ENCODE measurements at regions not wholly inside any gene's neighbourhood (a gene's known extent, or its start where the extent isn't known, plus 50 kb on each side); places are given as distances from the start of the nearest gene placed in this dataset.

DNA sequence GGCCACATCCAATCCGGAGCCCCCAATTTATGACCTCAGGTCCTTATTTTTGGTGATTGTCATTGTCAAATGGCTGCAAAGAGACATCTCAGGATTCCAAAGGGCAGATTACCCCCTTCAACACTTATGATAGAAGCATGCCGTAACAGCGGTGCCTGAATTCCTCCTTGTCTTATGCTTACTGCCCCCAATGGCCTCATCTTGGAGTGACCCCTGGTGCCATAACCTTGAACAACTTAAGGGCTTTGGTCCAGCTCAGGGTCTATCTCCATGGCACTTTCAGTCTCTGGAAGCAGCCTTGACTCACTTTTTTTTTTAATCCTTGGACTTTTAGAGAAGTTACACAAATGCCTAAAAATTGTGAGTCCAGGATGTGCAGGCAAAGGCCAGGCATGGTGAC, 171.6 kb upstream of the ZNF507 start:
- Histone ChIP-seq H3K9me3 (ENCODE audit: control insufficient read depth, low read depth, low read length) (no peaks in the 10 kb centered on the region), H3K36me3 (ENCODE audit: control insufficient read depth, insufficient read depth, low read length) (no peaks in the 10 kb centered on the region), H3K27ac (ENCODE audit: low read length) (no peak overlapping the region), H3K4me1 (ENCODE audit: control insufficient read depth, insufficient read depth, low read length) (no peaks in the 10 kb centered on the region), H3K4me3 (ENCODE audit: low read length) (no peak overlapping the region), H3K27me3 (ENCODE audit: control insufficient read depth, insufficient read depth, low read length) (peaks cover 20% of the 10 kb centered on the region)
- no CpG with 5 or more reads among the region's 3 CpGs for WGBS (ENCODE audit: insufficient coverage, low lambda C conversion rate)
- DNase-seq: no peak

DNA sequence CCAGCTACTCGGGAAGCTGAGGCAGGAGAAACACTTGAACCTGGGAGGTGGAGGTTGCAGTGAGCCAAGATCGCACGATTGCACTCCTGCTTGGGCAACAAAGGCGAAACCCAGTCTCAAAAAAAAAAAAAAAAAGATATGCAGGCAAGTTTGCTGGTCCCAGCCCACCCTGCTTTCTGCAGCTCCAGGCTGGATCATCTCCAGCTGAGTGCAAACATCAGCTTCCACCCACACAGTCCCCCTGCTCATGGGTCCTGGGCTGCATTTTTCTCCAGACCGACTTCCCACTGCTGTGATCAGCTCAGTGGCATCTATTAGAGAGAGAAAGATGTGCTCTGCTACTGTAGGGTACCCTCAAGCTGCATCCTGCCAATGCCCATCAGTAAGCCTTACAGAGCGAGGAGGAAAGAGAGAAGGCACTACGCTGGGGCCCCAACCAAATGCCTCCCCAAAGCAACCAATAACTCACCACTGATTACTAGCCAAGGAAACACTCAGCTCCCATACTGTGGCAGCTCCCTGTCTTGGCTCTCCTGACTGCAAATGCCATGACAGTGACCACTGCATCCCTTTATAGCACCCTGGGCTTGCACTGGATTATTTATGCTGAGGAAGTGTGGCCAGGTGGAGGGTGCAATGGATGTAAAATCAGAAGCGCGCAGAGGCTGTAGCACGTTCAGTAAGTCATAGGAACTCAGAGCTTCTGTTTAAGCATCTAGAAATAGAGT, 170.9 kb upstream of the ZNF507 start:
- no peak overlapping the region for H3K4me3 ChIP-seq (ENCODE audit: low read length)
- H3K27me3 ChIP-seq (ENCODE audit: control insufficient read depth, insufficient read depth, low read length): peaks cover 20% of the 10 kb centered on the region
- no CpG with 5 or more reads among the region's 10 CpGs for WGBS (ENCODE audit: insufficient coverage, low lambda C conversion rate)
- H3K36me3 ChIP-seq (ENCODE audit: control insufficient read depth, insufficient read depth, low read length): no peaks in the 10 kb centered on the region
- H3K4me1 ChIP-seq (ENCODE audit: control insufficient read depth, insufficient read depth, low read length): no peaks in the 10 kb centered on the region
- no peak for DNase-seq
- H3K27ac ChIP-seq (ENCODE audit: low read length): no peak overlapping the region
- H3K9me3 ChIP-seq (ENCODE audit: control insufficient read depth, low read depth, low read length): no peaks in the 10 kb centered on the region

DNA sequence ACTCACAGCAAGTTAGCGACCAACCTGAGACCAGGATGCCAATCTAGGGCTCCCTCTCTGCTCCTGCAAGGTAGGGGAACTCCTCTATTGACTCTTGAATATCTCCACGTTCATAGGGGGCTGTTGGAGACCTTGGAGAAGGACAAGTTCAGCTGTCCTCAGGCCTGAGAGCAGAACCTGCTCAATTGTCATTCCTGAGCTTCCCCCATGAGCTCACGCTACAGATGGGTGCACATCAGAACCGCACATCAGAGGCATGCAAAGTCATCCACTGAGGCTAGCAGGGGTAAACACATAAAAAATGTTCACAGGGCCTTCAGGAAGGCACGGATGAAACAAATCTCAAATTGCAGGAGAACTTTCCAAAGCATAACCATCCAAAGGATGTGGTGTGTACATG, 168.8 kb upstream of the ZNF507 start:
- DNase-seq: no peak
- Histone ChIP-seq H3K27me3 (ENCODE audit: control insufficient read depth, insufficient read depth, low read length) (peaks cover 15% of the 10 kb centered on the region), H3K4me1 (ENCODE audit: control insufficient read depth, insufficient read depth, low read length) (no peaks in the 10 kb centered on the region), H3K27ac (ENCODE audit: low read length) (no peak overlapping the region), H3K36me3 (ENCODE audit: control insufficient read depth, insufficient read depth, low read length) (no peaks in the 10 kb centered on the region), H3K9me3 (ENCODE audit: control insufficient read depth, low read depth, low read length) (no peaks in the 10 kb centered on the region), H3K4me3 (ENCODE audit: low read length) (no peak overlapping the region)
- no CpG with 5 or more reads among the region's 5 CpGs for WGBS (ENCODE audit: insufficient coverage, low lambda C conversion rate)

DNA sequence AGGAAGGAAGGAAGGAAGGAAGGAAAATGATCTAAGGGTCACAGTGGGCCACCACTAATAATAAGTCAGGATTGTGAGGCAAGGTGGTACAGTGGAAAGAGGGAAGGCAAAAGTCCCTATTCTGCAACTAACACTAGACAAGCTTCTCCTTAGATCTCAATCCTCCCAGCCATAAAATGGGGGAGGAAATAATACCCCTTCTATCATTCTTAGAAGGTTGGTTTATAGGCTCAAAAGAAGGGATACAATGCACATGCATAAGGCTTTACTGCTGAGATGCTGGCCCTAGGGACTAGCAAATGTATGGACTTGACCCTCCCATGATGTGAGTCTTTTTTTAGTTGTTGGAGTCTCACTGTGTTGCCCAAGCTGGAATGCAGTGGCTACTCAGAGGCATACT, 167.7 kb upstream of the ZNF507 start:
- no peak for DNase-seq
- Histone ChIP-seq H3K9me3 (ENCODE audit: control insufficient read depth, low read depth, low read length) (no peaks in the 10 kb centered on the region), H3K36me3 (ENCODE audit: control insufficient read depth, insufficient read depth, low read length) (no peaks in the 10 kb centered on the region), H3K4me1 (ENCODE audit: control insufficient read depth, insufficient read depth, low read length) (no peaks in the 10 kb centered on the region), H3K27ac (ENCODE audit: low read length) (no peak overlapping the region), H3K4me3 (ENCODE audit: low read length) (no peak overlapping the region), H3K27me3 (ENCODE audit: control insufficient read depth, insufficient read depth, low read length) (peaks cover 4% of the 10 kb centered on the region)

DNA sequence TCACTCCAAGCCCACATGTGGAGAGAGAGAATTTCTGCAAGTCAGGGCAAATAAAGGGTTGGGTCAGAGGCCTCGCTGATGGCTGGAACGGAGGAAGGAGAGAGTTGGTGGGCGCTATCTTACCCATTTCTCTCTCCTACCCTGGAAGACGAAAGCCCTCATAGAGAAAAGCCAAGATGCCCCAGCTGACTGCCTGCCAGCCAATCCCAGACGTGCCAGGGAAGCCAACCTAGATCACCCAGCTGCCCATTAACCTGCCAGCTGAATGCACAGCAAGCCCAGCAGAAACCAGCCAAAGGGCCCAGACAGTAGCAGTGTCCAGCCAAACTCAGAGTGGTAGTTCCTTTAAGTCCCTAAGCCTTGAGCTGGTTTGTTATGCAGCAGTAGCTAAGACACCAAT, 167.0 kb upstream of the ZNF507 start:
- Histone ChIP-seq H3K27me3 (ENCODE audit: control insufficient read depth, insufficient read depth, low read length) (no peaks in the 10 kb centered on the region), H3K27ac (ENCODE audit: low read length) (no peak overlapping the region), H3K4me3 (ENCODE audit: low read length) (no peak overlapping the region), H3K9me3 (ENCODE audit: control insufficient read depth, low read depth, low read length) (no peaks in the 10 kb centered on the region), H3K36me3 (ENCODE audit: control insufficient read depth, insufficient read depth, low read length) (no peaks in the 10 kb centered on the region), H3K4me1 (ENCODE audit: control insufficient read depth, insufficient read depth, low read length) (no peaks in the 10 kb centered on the region)
- no CpG with 5 or more reads among the region's 5 CpGs for WGBS (ENCODE audit: insufficient coverage, low lambda C conversion rate)
- DNase-seq: no peak

DNA sequence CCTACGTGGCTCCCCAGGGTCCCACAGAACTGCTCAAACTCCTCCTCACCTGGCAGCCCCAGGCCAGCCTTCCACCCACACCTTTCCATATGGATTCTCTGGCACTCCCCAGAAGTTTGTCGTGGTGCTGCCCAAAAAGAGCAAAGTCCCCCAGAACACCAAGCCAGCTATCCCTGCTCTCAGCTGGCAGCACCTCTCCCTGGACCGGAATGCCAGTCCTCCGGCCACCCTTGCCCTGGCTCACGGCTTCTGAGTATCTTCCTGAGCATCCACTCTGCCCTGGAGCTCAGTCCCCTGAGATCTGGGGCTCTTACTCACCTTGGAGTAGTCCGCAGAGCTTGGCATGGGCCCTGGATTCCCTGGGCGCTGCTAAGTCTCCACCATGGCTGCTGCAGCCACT, 166.5 kb upstream of the ZNF507 start:
- Histone ChIP-seq H3K27ac (ENCODE audit: low read length) (no peak overlapping the region), H3K4me1 (ENCODE audit: control insufficient read depth, insufficient read depth, low read length) (no peaks in the 10 kb centered on the region), H3K4me3 (ENCODE audit: low read length) (no peak overlapping the region), H3K36me3 (ENCODE audit: control insufficient read depth, insufficient read depth, low read length) (no peaks in the 10 kb centered on the region), H3K9me3 (ENCODE audit: control insufficient read depth, low read depth, low read length) (no peaks in the 10 kb centered on the region), H3K27me3 (ENCODE audit: control insufficient read depth, insufficient read depth, low read length) (no peaks in the 10 kb centered on the region)
- WGBS (ENCODE audit: insufficient coverage, low lambda C conversion rate): no CpG with 5 or more reads among the region's 7 CpGs
- no peak for DNase-seq

DNA sequence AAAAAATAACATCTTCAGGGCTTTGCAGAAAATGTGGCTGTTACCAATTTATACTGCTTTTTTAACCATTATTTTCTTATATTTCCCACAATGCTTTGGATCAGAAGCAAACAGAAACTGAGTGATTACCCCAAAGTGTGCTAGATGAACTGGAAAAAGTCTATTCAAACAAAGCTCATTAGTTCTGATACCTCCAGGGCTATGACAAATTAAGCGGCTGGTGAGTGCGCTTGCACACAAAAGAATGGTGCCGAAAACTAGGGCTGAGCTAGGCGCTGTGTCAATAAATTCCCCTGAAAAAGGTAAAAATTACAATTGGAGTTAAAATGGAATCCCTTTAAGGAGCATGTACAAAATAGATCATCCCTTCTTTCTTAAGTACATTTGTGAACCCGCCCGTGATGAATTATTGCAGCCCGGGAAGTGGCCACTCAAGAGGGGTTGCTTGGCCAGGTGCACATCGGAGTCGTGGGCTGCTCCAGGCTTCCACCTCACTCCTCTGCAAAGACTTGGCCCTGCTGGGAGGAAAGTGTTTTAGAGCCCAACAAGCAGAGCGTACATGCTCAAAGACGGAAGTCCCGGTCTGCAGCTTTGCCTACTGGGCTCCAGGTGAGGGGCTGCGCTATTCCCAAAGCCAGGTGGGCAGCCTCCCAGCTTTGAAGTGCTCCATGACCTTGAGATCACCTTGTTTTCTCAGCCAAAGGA, 164.0 kb upstream of the ZNF507 start:
- Histone ChIP-seq H3K9me3 (ENCODE audit: control insufficient read depth, low read depth, low read length) (no peaks in the 10 kb centered on the region), H3K4me3 (ENCODE audit: low read length) (no peak overlapping the region), H3K4me1 (ENCODE audit: control insufficient read depth, insufficient read depth, low read length) (no peaks in the 10 kb centered on the region), H3K27ac (ENCODE audit: low read length) (no peak overlapping the region), H3K36me3 (ENCODE audit: control insufficient read depth, insufficient read depth, low read length) (no peaks in the 10 kb centered on the region), H3K27me3 (ENCODE audit: control insufficient read depth, insufficient read depth, low read length) (no peaks in the 10 kb centered on the region)
- no CpG with 5 or more reads among the region's 13 CpGs for WGBS (ENCODE audit: insufficient coverage, low lambda C conversion rate)
- DNase-seq: no peak

DNA sequence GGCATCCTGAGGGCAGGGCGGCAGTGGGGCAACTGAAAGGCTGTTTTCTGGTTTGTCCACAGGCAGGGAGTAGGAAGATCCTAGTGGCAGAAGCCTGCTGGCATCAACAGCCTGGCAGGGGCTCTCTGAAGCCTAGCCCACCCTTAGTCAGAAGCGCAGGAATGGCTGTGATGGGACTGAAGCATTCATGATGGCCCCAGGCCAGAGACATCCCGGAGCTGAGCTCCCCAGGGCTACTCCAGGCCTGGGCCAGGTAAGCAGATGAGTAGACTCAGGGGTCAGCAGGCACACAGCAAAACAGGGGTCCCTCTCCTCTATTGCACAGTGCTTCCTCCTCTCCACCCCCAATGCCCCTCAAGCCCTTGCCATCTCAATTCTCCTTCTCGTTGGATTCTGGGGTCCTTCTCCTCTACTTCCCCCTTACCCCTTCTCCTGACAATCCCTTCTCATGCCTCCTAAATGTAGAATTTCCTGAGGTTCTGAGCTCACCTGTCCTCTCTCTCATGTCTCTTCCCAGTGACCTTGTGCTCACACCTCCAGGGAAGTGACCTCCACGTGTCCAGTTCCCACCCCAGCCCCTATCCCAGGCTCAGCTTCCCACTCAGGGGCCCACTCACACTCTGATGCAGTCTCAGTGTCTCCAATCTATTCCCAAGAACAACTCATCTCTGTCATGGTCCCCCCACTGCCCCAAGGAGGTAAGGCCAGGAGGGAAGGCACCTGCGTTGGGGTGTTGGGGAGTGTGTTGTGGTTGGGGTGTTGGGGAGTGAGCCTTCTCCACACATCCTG, 158.7 kb upstream of the ZNF507 start:
- 90% methylated on average over 1 of the region's 6 CpGs for WGBS (ENCODE audit: insufficient coverage, low lambda C conversion rate)
- Histone ChIP-seq H3K4me1 (ENCODE audit: control insufficient read depth, insufficient read depth, low read length) (no peaks in the 10 kb centered on the region), H3K27me3 (ENCODE audit: control insufficient read depth, insufficient read depth, low read length) (no peaks in the 10 kb centered on the region), H3K27ac (ENCODE audit: low read length) (no peak overlapping the region), H3K9me3 (ENCODE audit: control insufficient read depth, low read depth, low read length) (no peaks in the 10 kb centered on the region), H3K36me3 (ENCODE audit: control insufficient read depth, insufficient read depth, low read length) (no peaks in the 10 kb centered on the region), H3K4me3 (ENCODE audit: low read length) (no peak overlapping the region)
- no peak for DNase-seq

DNA sequence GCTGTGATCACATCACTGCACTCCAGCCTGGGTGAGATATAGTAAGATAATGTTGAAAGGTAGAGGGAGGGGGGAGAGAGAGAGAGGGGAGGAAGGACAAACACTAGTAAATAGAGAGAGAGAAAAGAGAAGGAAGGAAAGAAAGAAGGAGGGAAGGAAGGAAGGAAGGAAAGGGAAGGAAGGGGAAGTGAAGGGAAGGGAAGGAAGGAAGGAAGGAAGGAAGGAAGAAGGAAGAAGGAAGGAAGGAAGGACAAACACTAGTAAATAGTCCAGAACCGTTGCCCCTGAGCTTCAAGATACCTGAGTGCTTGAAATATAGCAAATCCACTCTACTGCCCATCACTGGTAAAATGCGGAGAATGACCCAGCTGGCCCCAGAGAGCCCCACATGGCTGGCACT, 156.5 kb upstream of the ZNF507 start:
- Histone ChIP-seq H3K36me3 (ENCODE audit: control insufficient read depth, insufficient read depth, low read length) (no peaks in the 10 kb centered on the region), H3K27me3 (ENCODE audit: control insufficient read depth, insufficient read depth, low read length) (no peaks in the 10 kb centered on the region), H3K4me3 (ENCODE audit: low read length) (no peak overlapping the region), H3K27ac (ENCODE audit: low read length) (no peak overlapping the region), H3K9me3 (ENCODE audit: control insufficient read depth, low read depth, low read length) (no peaks in the 10 kb centered on the region), H3K4me1 (ENCODE audit: control insufficient read depth, insufficient read depth, low read length) (no peaks in the 10 kb centered on the region)
- no CpG with 5 or more reads among the region's 2 CpGs for WGBS (ENCODE audit: insufficient coverage, low lambda C conversion rate)
- DNase-seq: no peak

DNA sequence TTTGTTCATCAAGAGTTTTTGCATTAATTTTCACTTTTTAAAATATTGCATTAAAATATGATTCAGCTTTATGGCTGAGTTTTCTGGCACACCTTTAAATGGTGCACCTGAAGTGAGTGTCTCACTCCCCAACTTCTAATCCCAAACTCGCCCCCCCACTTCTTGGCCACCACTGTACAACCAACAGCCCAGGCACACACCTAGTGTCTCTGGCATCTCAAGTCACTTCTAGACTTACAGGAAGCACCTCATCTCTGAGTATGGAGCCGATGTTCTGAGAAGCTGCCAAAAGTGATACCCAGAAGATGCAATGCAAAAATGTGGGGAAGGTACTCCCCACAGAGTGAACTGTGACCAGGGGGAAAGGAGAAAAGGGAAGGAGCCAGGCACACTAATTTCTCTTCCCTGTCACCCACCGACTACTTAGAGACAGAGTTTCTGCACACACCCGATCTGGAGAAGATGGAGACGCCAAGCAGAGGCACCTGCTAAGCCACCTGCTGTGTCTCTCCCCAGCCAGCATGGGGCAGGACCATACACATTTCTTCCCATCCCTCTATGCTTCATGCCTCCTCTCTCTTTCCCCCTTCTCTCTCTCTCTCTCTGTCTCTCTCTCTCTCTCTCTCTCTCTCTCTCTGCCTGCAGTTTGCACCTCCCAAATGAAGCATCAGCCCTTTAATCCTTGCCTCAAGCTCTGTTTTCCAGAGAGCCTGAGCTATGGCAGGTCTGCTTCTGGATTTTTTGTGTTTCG, 155.3 kb upstream of the ZNF507 start:
- no peak overlapping the region for H3K27ac ChIP-seq (ENCODE audit: low read length)
- no peaks in the 10 kb centered on the region for H3K9me3 ChIP-seq (ENCODE audit: control insufficient read depth, low read depth, low read length)
- no peaks in the 10 kb centered on the region for H3K36me3 ChIP-seq (ENCODE audit: control insufficient read depth, insufficient read depth, low read length)
- H3K27me3 ChIP-seq (ENCODE audit: control insufficient read depth, insufficient read depth, low read length): no peaks in the 10 kb centered on the region
- 75% methylated on average over 1 of the region's 6 CpGs for WGBS (ENCODE audit: insufficient coverage, low lambda C conversion rate)
- no peak overlapping the region for H3K4me3 ChIP-seq (ENCODE audit: low read length)
- no peak for DNase-seq
- H3K4me1 ChIP-seq (ENCODE audit: control insufficient read depth, insufficient read depth, low read length): no peaks in the 10 kb centered on the region

Measured in large intestine (tissue), 3 donors.